Fibroblast of lung (primary cell): ENCODE measurements at regions not wholly inside any gene's neighbourhood (a gene's known extent, or its start where the extent isn't known, plus 50 kb on each side); places are given as distances from the start of the nearest gene placed in this dataset.

Experiments
- DNase-seq, 2 donors: peaks; one replicate each; pipeline versions ENCODE4 v3.0.0 to v3.0.0-alpha.2; 2010; ENCODE audit warnings: low read depth in 2 of 2
- H2AFZ ChIP-seq: 2 replicates; pipeline ENCODE4 v1.5.1; 2012; ENCODE audit warnings: low read length, control low read depth, inconsistent platforms
- H3K27ac ChIP-seq: 2 replicates; pipeline ENCODE4 v1.5.1; 2011; ENCODE audit warnings: low read length, control low read depth; ENCODE audit not compliant: insufficient read depth
- H3K27me3 ChIP-seq: 2 replicates; pipeline ENCODE4 v1.5.1; 2011; ENCODE audit warnings: mild to moderate bottlenecking, low read length; ENCODE audit not compliant: control insufficient read depth, insufficient read depth
- H3K36me3 ChIP-seq: 2 replicates; pipeline ENCODE4 v1.5.1; 2011; ENCODE audit warnings: low read length; ENCODE audit not compliant: control insufficient read depth, insufficient read depth
- H3K4me1 ChIP-seq: 2 replicates; pipeline ENCODE4 v1.5.1; 2011; ENCODE audit warnings: low read length; ENCODE audit not compliant: control insufficient read depth, insufficient read depth; ENCODE audit errors: extremely low read depth
- H3K4me2 ChIP-seq: 2 replicates; pipeline ENCODE4 v1.5.1; 2011; ENCODE audit warnings: low read length, control low read depth; ENCODE audit not compliant: insufficient read depth; ENCODE audit errors: extremely low read depth
- H3K4me3 ChIP-seq, 4 experiments: fragments of 200-600 bp in 1 of 4; sonication (generic) in 1 of 4; replicated peaks in 1 of 4; 2 replicates each; pipeline ENCODE4 v1.5.1; 2011 to 2016; ENCODE audit warnings: low read length in 4 of 4, low read depth in 3 of 4, mild to moderate bottlenecking in 3 of 4, control low read depth in 2 of 4, inconsistent platforms in 1 of 4, mixed read lengths in 1 of 4; ENCODE audit not compliant: insufficient read depth in 1 of 4; ENCODE audit errors: control extremely low read depth in 1 of 4
- H3K79me2 ChIP-seq: 2 replicates; pipeline ENCODE4 v1.5.1; 2012; ENCODE audit warnings: mild to moderate bottlenecking, low read length, inconsistent platforms; ENCODE audit not compliant: control insufficient read depth, insufficient read depth
- H3K9ac ChIP-seq: 2 replicates; pipeline ENCODE4 v1.5.1; 2011; ENCODE audit warnings: mild to moderate bottlenecking, low read length, control low read depth; ENCODE audit not compliant: insufficient read depth
- H3K9me3 ChIP-seq: 2 replicates; pipeline ENCODE4 v1.5.1; 2012; ENCODE audit warnings: low read depth, low read length; ENCODE audit not compliant: control insufficient read depth, insufficient read depth
- H4K20me1 ChIP-seq: 2 replicates; pipeline ENCODE4 v1.5.1; 2011; ENCODE audit warnings: low read length; ENCODE audit not compliant: control insufficient read depth, insufficient read depth; ENCODE audit errors: extremely low read depth
- EZH2 ChIP-seq: IDR thresholded peaks from 2 replicates; pipeline ENCODE4 v1.5.1; 2012; ENCODE audit warnings: low read length, control low read depth, mild to moderate bottlenecking; ENCODE audit errors: missing control alignments
- TF ChIP-seq, protein P1 (sequence below), 2 donors: IDR thresholded peaks in 1 of 2; conservative IDR thresholded peaks in 1 of 2; 1 replicate in 1 of 2; 2 replicates in 1 of 2; pipeline ENCODE4 v1.5.1; 2011 to 2012; ENCODE audit warnings: low read length in 2 of 2, control low read depth in 1 of 2, inconsistent platforms in 1 of 2, low read depth in 1 of 2, mild to moderate bottlenecking in 1 of 2

- Histone ChIP-seq H2AFZ (no peak overlapping the region), H3K79me2 (no peaks in the 10 kb centered on the region), H3K9ac (no peak overlapping the region), H4K20me1 (no peaks in the 10 kb centered on the region), H3K4me2 (no peak overlapping the region), H3K36me3 (no peaks in the 10 kb centered on the region), H3K27ac (no peak overlapping the region), H3K4me3 (no peak overlapping the region), H3K9me3 (no peaks in the 10 kb centered on the region), H3K4me1 (no peaks in the 10 kb centered on the region), H3K27me3 (no peaks in the 10 kb centered on the region)
- TF ChIP-seq EZH2: no peak
- TF ChIP-seq, protein P1, sequence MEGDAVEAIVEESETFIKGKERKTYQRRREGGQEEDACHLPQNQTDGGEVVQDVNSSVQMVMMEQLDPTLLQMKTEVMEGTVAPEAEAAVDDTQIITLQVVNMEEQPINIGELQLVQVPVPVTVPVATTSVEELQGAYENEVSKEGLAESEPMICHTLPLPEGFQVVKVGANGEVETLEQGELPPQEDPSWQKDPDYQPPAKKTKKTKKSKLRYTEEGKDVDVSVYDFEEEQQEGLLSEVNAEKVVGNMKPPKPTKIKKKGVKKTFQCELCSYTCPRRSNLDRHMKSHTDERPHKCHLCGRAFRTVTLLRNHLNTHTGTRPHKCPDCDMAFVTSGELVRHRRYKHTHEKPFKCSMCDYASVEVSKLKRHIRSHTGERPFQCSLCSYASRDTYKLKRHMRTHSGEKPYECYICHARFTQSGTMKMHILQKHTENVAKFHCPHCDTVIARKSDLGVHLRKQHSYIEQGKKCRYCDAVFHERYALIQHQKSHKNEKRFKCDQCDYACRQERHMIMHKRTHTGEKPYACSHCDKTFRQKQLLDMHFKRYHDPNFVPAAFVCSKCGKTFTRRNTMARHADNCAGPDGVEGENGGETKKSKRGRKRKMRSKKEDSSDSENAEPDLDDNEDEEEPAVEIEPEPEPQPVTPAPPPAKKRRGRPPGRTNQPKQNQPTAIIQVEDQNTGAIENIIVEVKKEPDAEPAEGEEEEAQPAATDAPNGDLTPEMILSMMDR (conservative IDR thresholded peaks at IDR 0.05 in 1 of 2, IDR thresholded peaks at IDR 0.05 in 1 of 2; ENCODE audit: low read depth in 1 of 2, low read length in 2 of 2): no peak
- DNase-seq: no peak
Observed at GRCh38 chr13:52961256-52961910, 67.2 kb upstream of the OLFM4 start.

DNA sequence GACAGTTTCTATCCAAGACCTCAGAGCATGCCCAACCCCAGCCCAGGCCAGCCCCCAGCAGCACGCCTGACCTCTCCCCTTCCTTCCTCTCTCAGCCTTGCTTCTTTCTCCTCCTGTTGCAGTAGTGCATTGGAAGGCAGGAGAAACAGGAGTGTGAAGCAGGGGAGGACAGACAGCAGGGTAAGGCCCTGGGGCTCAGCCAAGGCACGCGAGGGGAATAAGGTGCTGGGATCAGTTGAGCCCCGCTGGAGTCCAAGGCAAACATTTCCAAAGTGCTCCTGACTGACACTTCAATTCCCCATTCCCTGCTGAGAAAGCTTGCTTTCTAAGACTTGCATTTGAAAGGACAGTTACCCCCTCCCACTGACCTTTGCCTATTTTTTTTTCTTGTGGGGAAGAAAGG lies 73.1 kb upstream of the OLFM4 start:
- Histone ChIP-seq H3K27me3 (no peaks in the 10 kb centered on the region), H3K36me3 (no peaks in the 10 kb centered on the region), H3K79me2 (no peaks in the 10 kb centered on the region), H3K9me3 (no peaks in the 10 kb centered on the region), H3K9ac (no peak overlapping the region), H3K27ac (no peak overlapping the region), H4K20me1 (no peaks in the 10 kb centered on the region), H3K4me3 (no peak overlapping the region), H3K4me2 (no peak overlapping the region), H3K4me1 (no peaks in the 10 kb centered on the region), H2AFZ (no peak overlapping the region)
- no peak for DNase-seq
- TF ChIP-seq, protein P1 (conservative IDR thresholded peaks at IDR 0.05 in 1 of 2, IDR thresholded peaks at IDR 0.05 in 1 of 2; ENCODE audit: low read depth in 1 of 2, low read length in 2 of 2): no peak
- TF ChIP-seq EZH2: no peak

DNA sequence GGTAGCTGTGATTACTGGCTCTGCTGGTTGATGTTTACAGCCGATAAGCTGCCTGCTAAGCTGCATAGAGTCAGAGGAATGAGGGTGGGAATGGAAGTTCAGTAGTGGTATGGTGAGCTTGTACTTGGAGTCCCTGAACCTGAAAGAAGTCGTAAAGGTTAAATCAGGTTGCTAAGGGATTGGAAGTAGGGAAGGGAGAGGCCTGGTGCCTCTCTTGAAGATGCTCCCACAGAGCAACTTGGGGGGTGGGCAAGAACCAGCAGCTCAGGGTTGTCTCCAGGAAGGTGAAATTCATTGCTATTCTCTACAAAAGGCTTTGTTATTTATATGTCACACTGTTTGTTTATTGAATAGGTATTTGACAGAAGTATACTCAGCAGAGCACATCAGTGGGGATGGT lies 73.8 kb upstream of the OLFM4 start:
- no peak for DNase-seq
- no peaks in the 10 kb centered on the region for H3K36me3 ChIP-seq
- H3K4me1 ChIP-seq: no peaks in the 10 kb centered on the region
- no peak overlapping the region for H3K4me3 ChIP-seq
- no peak overlapping the region for H3K9ac ChIP-seq
- no peaks in the 10 kb centered on the region for H3K9me3 ChIP-seq
- H3K4me2 ChIP-seq: no peak overlapping the region
- H3K27me3 ChIP-seq: no peaks in the 10 kb centered on the region
- H3K79me2 ChIP-seq: no peaks in the 10 kb centered on the region
- no peak overlapping the region for H3K27ac ChIP-seq
- no peak for TF ChIP-seq EZH2
- TF ChIP-seq, protein P1 (conservative IDR thresholded peaks at IDR 0.05 in 1 of 2, IDR thresholded peaks at IDR 0.05 in 1 of 2; ENCODE audit: low read depth in 1 of 2, low read length in 2 of 2): no peak
- H4K20me1 ChIP-seq: no peaks in the 10 kb centered on the region
- no peak overlapping the region for H2AFZ ChIP-seq
